ENCODE measurements at regions not wholly inside any gene's neighbourhood (a gene's known extent, or its start where the extent isn't known, plus 50 kb on each side); places are given as distances from the start of the nearest gene placed in this dataset.

DNA sequence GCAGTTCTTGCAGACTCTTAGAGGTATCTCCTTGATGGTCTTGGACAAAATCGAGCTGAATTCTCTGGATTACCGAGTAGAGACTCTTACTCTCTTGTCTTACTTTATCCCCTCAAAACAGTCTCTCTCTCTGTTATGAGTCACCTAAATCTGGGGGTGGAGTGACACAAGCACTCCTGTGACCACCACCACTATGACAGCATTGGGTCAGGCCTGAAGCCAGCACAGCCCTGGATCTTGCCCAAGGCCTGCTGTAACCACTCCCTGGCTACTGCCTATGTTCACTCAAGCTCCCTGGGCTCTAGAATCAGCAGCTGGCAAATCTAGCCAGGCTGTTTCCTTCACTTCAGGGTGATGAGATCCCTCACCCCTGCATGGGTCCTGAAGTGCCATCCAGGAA lies 662.5 kb downstream of the LUZP2 start:
- no TSS peak for BruUV-seq (replicated peaks)
- in situ Hi-C loops (cut with HindIII; ENCODE audit: low pct_unique_long_range_greater_than_20kb, low sequenced_read_pairs) (no loop called here), intact Hi-C loops (cut with micrococcal nuclease; ENCODE audit: unreplicated experiment) (no loop called here)
- no peak for DNase-seq (ENCODE audit: low read depth, low spot score)
- no peak for ATAC-seq
- H3K4me3 ChIP-seq (ENCODE audit: low read depth in 2 of 2, low read length in 2 of 2): no peak overlapping the region
- ChIA-PET CTCF (no interaction called here), POLR2A (no interaction called here)
- H3K27me3 ChIP-seq (ENCODE audit: control insufficient read depth, insufficient read depth, low read length): no peaks in the 10 kb centered on the region
- H3K36me3 ChIP-seq (ENCODE audit: control insufficient read depth, insufficient read depth, low read length): no peaks in the 10 kb centered on the region
- no peak overlapping the region for H3K27ac ChIP-seq (ENCODE audit: low read length)
- no peaks in the 10 kb centered on the region for H3K9me3 ChIP-seq (ENCODE audit: control insufficient read depth, insufficient read depth, low read depth, low read length)
- H3K4me1 ChIP-seq (ENCODE audit: control insufficient read depth, insufficient read depth, low read length): no peaks in the 10 kb centered on the region
- TF ChIP-seq TCF7L2 (IDR thresholded peaks at IDR 0.05; ENCODE audit: low read depth, low read length) (no peak), SIN3A (IDR thresholded peaks at IDR 0.05; ENCODE audit: borderline replicate concordance, insufficient read depth, low read depth, low read length) (no peak), POLR2AphosphoS5 (IDR thresholded peaks at IDR 0.05; ENCODE audit: low read depth, low read length) (no peak)
- TF ChIP-seq, protein P1, sequence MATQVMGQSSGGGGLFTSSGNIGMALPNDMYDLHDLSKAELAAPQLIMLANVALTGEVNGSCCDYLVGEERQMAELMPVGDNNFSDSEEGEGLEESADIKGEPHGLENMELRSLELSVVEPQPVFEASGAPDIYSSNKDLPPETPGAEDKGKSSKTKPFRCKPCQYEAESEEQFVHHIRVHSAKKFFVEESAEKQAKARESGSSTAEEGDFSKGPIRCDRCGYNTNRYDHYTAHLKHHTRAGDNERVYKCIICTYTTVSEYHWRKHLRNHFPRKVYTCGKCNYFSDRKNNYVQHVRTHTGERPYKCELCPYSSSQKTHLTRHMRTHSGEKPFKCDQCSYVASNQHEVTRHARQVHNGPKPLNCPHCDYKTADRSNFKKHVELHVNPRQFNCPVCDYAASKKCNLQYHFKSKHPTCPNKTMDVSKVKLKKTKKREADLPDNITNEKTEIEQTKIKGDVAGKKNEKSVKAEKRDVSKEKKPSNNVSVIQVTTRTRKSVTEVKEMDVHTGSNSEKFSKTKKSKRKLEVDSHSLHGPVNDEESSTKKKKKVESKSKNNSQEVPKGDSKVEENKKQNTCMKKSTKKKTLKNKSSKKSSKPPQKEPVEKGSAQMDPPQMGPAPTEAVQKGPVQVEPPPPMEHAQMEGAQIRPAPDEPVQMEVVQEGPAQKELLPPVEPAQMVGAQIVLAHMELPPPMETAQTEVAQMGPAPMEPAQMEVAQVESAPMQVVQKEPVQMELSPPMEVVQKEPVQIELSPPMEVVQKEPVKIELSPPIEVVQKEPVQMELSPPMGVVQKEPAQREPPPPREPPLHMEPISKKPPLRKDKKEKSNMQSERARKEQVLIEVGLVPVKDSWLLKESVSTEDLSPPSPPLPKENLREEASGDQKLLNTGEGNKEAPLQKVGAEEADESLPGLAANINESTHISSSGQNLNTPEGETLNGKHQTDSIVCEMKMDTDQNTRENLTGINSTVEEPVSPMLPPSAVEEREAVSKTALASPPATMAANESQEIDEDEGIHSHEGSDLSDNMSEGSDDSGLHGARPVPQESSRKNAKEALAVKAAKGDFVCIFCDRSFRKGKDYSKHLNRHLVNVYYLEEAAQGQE (IDR thresholded peaks at IDR 0.05; ENCODE audit: insufficient read depth in 1 of 2, low read depth in 2 of 2, low read length in 1 of 2): no peak
- TF ChIP-seq, protein P2, sequence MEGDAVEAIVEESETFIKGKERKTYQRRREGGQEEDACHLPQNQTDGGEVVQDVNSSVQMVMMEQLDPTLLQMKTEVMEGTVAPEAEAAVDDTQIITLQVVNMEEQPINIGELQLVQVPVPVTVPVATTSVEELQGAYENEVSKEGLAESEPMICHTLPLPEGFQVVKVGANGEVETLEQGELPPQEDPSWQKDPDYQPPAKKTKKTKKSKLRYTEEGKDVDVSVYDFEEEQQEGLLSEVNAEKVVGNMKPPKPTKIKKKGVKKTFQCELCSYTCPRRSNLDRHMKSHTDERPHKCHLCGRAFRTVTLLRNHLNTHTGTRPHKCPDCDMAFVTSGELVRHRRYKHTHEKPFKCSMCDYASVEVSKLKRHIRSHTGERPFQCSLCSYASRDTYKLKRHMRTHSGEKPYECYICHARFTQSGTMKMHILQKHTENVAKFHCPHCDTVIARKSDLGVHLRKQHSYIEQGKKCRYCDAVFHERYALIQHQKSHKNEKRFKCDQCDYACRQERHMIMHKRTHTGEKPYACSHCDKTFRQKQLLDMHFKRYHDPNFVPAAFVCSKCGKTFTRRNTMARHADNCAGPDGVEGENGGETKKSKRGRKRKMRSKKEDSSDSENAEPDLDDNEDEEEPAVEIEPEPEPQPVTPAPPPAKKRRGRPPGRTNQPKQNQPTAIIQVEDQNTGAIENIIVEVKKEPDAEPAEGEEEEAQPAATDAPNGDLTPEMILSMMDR (IDR thresholded peaks at IDR 0.05): no peak

DNA sequence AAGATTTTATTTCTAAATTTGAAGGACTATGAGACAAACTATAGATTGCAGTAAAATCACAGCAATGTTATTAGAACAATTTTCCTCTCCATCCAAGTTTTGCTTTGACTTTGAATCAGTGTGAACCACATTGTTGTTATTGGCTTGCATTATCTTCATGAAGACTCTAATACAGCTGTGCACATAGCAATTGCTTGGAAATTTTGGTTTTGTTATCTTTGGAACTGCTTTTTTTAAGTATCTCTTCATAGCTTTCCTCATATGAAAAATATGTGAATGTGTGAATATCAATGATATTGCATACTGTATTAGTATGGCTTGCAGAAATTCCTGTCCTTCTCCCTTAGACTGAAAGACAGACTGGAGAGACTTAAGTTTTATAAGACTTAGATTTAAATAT lies 666.6 kb downstream of the LUZP2 start:
- H3K27me3 ChIP-seq (ENCODE audit: control insufficient read depth, insufficient read depth, low read length): no peaks in the 10 kb centered on the region
- no peaks in the 10 kb centered on the region for H3K4me1 ChIP-seq (ENCODE audit: control insufficient read depth, insufficient read depth, low read length)
- no peak overlapping the region for H3K4me3 ChIP-seq (ENCODE audit: low read depth in 2 of 2, low read length in 2 of 2)
- no peak overlapping the region for H3K27ac ChIP-seq (ENCODE audit: low read length)
- DNase-seq (ENCODE audit: low read depth, low spot score): no peak
- TF ChIP-seq POLR2AphosphoS5 (IDR thresholded peaks at IDR 0.05; ENCODE audit: low read depth, low read length) (no peak), SIN3A (IDR thresholded peaks at IDR 0.05; ENCODE audit: borderline replicate concordance, insufficient read depth, low read depth, low read length) (no peak), TCF7L2 (IDR thresholded peaks at IDR 0.05; ENCODE audit: low read depth, low read length) (no peak)
- TF ChIP-seq, protein P1 (IDR thresholded peaks at IDR 0.05; ENCODE audit: insufficient read depth in 1 of 2, low read depth in 2 of 2, low read length in 1 of 2): no peak
- TF ChIP-seq, protein P2 (IDR thresholded peaks at IDR 0.05): no peak
- in situ Hi-C loops (cut with HindIII; ENCODE audit: low pct_unique_long_range_greater_than_20kb, low sequenced_read_pairs): no loop called here
- H3K36me3 ChIP-seq (ENCODE audit: control insufficient read depth, insufficient read depth, low read length): no peaks in the 10 kb centered on the region
- CTCF ChIA-PET: no interaction called here
- POLR2A ChIA-PET: no interaction called here
- intact Hi-C loops (cut with micrococcal nuclease; ENCODE audit: unreplicated experiment): no loop called here
- no peak for ATAC-seq
- no peaks in the 10 kb centered on the region for H3K9me3 ChIP-seq (ENCODE audit: control insufficient read depth, insufficient read depth, low read depth, low read length)
- BruUV-seq (replicated peaks): no TSS peak
